CD4-positive, alpha-beta T cell (primary cell): ENCODE measurements at regions not wholly inside any gene's neighbourhood (a gene's known extent, or its start where the extent isn't known, plus 50 kb on each side); places are given as distances from the start of the nearest gene placed in this dataset.

Source experiments
- ATAC-seq: fragments of 200-7000 bp; cut with Tn5 transposase; one replicate; pipeline ENCODE4 v1.10.0; 2022; ENCODE audit warnings: mild to moderate bottlenecking; ENCODE audit not compliant: poor library complexity
- CTCF ChIA-PET: fragments of 350-600 bp; sonication (Branson Sonifier 250); formaldehyde crosslinking; loops from one replicate; lab custom pipeline; 2021; ENCODE audit warnings: antibody characterized with exemption, inconsistent platforms; lab: Charles Lee
- POLR2A ChIA-PET: fragments of 350-600 bp; sonication (Branson Sonifier 250); formaldehyde crosslinking; loops from one replicate; lab custom pipeline; 2021; ENCODE audit warnings: antibody characterized with exemption, inconsistent platforms; lab: Charles Lee
- DNase-seq, 14 experiments: peaks; one replicate each; pipeline ENCODE4 v3.0.0-alpha.2; 2013 to 2020; ENCODE audit warnings: mixed read lengths in 2 of 14
- H3K27ac ChIP-seq, 2 donors: one replicate each; pipeline versions ENCODE4 v1.5.1 to v1.7.0; 2013; ENCODE audit warnings: low read length in 2 of 2, low read depth in 1 of 2, mild to moderate bottlenecking in 1 of 2
- H3K27me3 ChIP-seq, 2 experiments: 1 replicate in 1 of 2; 2 replicates in 1 of 2; pipeline versions ENCODE4 v1.6.1 to v1.7.0; 2013; ENCODE audit warnings: low read length in 2 of 2, control low read depth in 1 of 2, mild to moderate bottlenecking in 1 of 2, moderate library complexity in 1 of 2; ENCODE audit not compliant: insufficient read depth in 2 of 2, control insufficient read depth in 1 of 2
- H3K36me3 ChIP-seq: one replicate; pipeline ENCODE4 v1.6.1; 2013; ENCODE audit warnings: low read length, control low read depth; ENCODE audit not compliant: insufficient read depth
- H3K4me1 ChIP-seq: one replicate; pipeline ENCODE4 v1.6.1; 2013; ENCODE audit warnings: low read length, control low read depth; ENCODE audit not compliant: insufficient read depth
- H3K4me3 ChIP-seq: one replicate; pipeline ENCODE4 v1.5.1; 2013; ENCODE audit warnings: mild to moderate bottlenecking, low read length, moderate library complexity
- H3K9me3 ChIP-seq, 2 experiments: 1 replicate in 1 of 2; 2 replicates in 1 of 2; pipeline versions ENCODE4 v1.6.1 to v1.7.0; 2013; ENCODE audit warnings: low read length in 2 of 2, mild to moderate bottlenecking in 2 of 2, control low read depth in 1 of 2, moderate library complexity in 1 of 2; ENCODE audit not compliant: control insufficient read depth in 1 of 2, insufficient read depth in 1 of 2
- H3K27ac Mint-ChIP-seq: one replicate; pipeline ENCODE4 v1.8.0; 2020; ENCODE audit warnings: mixed read lengths
- H3K27me3 Mint-ChIP-seq: one replicate; pipeline ENCODE4 v1.8.0; 2021; ENCODE audit warnings: mixed read lengths
- H3K36me3 Mint-ChIP-seq: one replicate; pipeline ENCODE4 v1.8.0; 2021; ENCODE audit warnings: low read depth, mixed read lengths
- H3K4me1 Mint-ChIP-seq: one replicate; pipeline ENCODE4 v1.8.0; 2021; ENCODE audit warnings: low read depth, mixed read lengths
- H3K4me3 Mint-ChIP-seq: one replicate; pipeline ENCODE4 v1.8.0; 2020; ENCODE audit warnings: mild to moderate bottlenecking, mixed read lengths
- H3K9me3 Mint-ChIP-seq: one replicate; pipeline ENCODE4 v1.8.0; 2020; ENCODE audit warnings: mixed read lengths
- intact Hi-C, 2 experiments: fragments of 100-400 bp; cut with DNase I in 1 of 2; cut with micrococcal nuclease in 1 of 2; formaldehyde crosslinking; loops; one replicate each; pipeline versions ENCODE4 v1.15.1 to v1.9.0; 2023 to 2025; cut with DNase I, micrococcal nuclease
- TF ChIP-seq, protein P1 (sequence below): fragments of 200-600 bp; IDR thresholded peaks from one replicate; pipeline ENCODE4 v1.8.0; 2022; ENCODE audit warnings: antibody characterized with exemption, mild to moderate bottlenecking

DNA sequence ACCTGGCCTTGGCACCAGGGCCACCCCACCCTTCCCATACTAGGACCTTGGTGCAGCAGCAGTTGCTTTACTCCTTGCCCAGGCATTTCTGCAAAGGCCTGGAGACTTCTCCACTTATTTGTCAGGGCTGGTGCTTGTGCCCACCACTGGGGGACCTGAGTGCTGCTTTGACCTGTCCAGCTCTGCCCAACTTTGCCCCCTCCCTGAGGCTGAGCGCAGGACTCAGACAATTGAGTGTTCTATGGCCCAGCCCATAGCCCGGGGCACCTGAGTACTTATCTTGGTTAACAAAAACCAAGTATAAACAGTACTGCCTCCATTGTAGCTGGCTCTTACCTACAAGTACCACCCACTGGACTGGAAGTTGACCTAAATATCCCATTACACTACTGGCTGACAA, 406.1 kb upstream of the CHD1 start:
- no peaks in the 10 kb centered on the region for H3K4me1 ChIP-seq
- H3K9me3 ChIP-seq, result peaks cover 0 to 6% of the 10 kb centered on the region in 2 experiments
- Mint-ChIP-seq H3K27me3 (no peaks in the 10 kb centered on the region), H3K36me3 (no peaks in the 10 kb centered on the region), H3K4me3 (no peak overlapping the region), H3K4me1 (no peaks in the 10 kb centered on the region), H3K27ac (no peak overlapping the region), H3K9me3 (peaks cover 16% of the 10 kb centered on the region)
- no peak overlapping the region for H3K4me3 ChIP-seq
- TF ChIP-seq, protein P1, sequence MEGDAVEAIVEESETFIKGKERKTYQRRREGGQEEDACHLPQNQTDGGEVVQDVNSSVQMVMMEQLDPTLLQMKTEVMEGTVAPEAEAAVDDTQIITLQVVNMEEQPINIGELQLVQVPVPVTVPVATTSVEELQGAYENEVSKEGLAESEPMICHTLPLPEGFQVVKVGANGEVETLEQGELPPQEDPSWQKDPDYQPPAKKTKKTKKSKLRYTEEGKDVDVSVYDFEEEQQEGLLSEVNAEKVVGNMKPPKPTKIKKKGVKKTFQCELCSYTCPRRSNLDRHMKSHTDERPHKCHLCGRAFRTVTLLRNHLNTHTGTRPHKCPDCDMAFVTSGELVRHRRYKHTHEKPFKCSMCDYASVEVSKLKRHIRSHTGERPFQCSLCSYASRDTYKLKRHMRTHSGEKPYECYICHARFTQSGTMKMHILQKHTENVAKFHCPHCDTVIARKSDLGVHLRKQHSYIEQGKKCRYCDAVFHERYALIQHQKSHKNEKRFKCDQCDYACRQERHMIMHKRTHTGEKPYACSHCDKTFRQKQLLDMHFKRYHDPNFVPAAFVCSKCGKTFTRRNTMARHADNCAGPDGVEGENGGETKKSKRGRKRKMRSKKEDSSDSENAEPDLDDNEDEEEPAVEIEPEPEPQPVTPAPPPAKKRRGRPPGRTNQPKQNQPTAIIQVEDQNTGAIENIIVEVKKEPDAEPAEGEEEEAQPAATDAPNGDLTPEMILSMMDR, result no peak
- ATAC-seq (no peak), DNase-seq (no peak)
- H3K36me3 ChIP-seq, result no peaks in the 10 kb centered on the region
- H3K27me3 ChIP-seq, result no peaks in the 10 kb centered on the region
- H3K27ac ChIP-seq, result no peak overlapping the region
- CTCF ChIA-PET, result no interaction called here
- POLR2A ChIA-PET, result no interaction called here
- intact Hi-C loops, result no loop called here

GRCh38 chr5:99331061-99331460, 402.3 kb upstream of the CHD1 start:
- Histone ChIP-seq H3K4me3 (no peak overlapping the region), H3K36me3 (no peaks in the 10 kb centered on the region), H3K27me3 (no peaks in the 10 kb centered on the region), H3K9me3 (peaks cover 0 to 10% of the 10 kb centered on the region in 2 experiments), H3K27ac (no peak overlapping the region), H3K4me1 (no peaks in the 10 kb centered on the region)
- ATAC-seq, result no peak
- Mint-ChIP-seq H3K27ac (no peak overlapping the region), H3K27me3 (no peaks in the 10 kb centered on the region), H3K36me3 (no peaks in the 10 kb centered on the region), H3K4me1 (no peaks in the 10 kb centered on the region), H3K9me3 (peaks cover 4% of the 10 kb centered on the region), H3K4me3 (no peak overlapping the region)
- ChIA-PET POLR2A (no interaction called here), CTCF (interaction anchor here (1.4 kb wide), 1 partner anchor 9 kb away, joined by 3 read pairs; no protein-coding TSS in a partner anchor)
- DNase-seq, result no peak
- TF ChIP-seq, protein P1, result no peak
- intact Hi-C loops, result no loop called here

GRCh38 chr5:99320436-99320835, 391.6 kb upstream of the CHD1 start:
- no peak for ATAC-seq
- POLR2A ChIA-PET, result no interaction called here
- Mint-ChIP-seq H3K9me3 (peaks cover 3% of the 10 kb centered on the region), H3K4me1 (no peaks in the 10 kb centered on the region), H3K36me3 (no peaks in the 10 kb centered on the region), H3K27ac (no peak overlapping the region), H3K27me3 (no peaks in the 10 kb centered on the region), H3K4me3 (no peak overlapping the region)
- Histone ChIP-seq H3K27me3 (no peaks in the 10 kb centered on the region), H3K27ac (no peak overlapping the region), H3K36me3 (no peaks in the 10 kb centered on the region), H3K9me3 (no peaks in the 10 kb centered on the region), H3K4me1 (no peaks in the 10 kb centered on the region), H3K4me3 (no peak overlapping the region)
- CTCF ChIA-PET, result no interaction called here
- TF ChIP-seq, protein P1, result no peak
- DNase-seq, result peak in 2 of 14 experiments; percentile 5 to 8
- intact Hi-C loops, result no loop called here
